ENCODE measurements at regions not wholly inside any gene's neighbourhood (a gene's known extent, or its start where the extent isn't known, plus 50 kb on each side); places are given as distances from the start of the nearest gene placed in this dataset.

- H2BK15ac ChIP-seq (ENCODE audit: low read depth, low read length) = no peak overlapping the region
- H4K8ac ChIP-seq (replicated peaks; ENCODE audit: insufficient read length, low read depth, low read length) = no peak overlapping the region
- no peak overlapping the region for H3T11ph ChIP-seq (ENCODE audit: low read length)
- WGBS (ENCODE audit: extremely low coverage, insufficient read length, low lambda C conversion rate) = no CpG with 5 or more reads among the region's 24 CpGs
- no peak overlapping the region for H2BK120ac ChIP-seq (ENCODE audit: low read depth, low read length, poor library complexity, severe bottlenecking)
- TF ChIP-seq, protein P1, sequence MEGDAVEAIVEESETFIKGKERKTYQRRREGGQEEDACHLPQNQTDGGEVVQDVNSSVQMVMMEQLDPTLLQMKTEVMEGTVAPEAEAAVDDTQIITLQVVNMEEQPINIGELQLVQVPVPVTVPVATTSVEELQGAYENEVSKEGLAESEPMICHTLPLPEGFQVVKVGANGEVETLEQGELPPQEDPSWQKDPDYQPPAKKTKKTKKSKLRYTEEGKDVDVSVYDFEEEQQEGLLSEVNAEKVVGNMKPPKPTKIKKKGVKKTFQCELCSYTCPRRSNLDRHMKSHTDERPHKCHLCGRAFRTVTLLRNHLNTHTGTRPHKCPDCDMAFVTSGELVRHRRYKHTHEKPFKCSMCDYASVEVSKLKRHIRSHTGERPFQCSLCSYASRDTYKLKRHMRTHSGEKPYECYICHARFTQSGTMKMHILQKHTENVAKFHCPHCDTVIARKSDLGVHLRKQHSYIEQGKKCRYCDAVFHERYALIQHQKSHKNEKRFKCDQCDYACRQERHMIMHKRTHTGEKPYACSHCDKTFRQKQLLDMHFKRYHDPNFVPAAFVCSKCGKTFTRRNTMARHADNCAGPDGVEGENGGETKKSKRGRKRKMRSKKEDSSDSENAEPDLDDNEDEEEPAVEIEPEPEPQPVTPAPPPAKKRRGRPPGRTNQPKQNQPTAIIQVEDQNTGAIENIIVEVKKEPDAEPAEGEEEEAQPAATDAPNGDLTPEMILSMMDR (conservative IDR thresholded peaks at IDR 0.05) = no peak
- H3K4me3 Mint-ChIP-seq = no peak overlapping the region
- no peaks in the 10 kb centered on the region for H3K27me3 ChIP-seq (ENCODE audit: insufficient read depth, low read length)
- no peak overlapping the region for H3K4ac ChIP-seq (ENCODE audit: low read depth, low read length)
- no peak overlapping the region for H2AK5ac ChIP-seq (ENCODE audit: insufficient read length, low read length)
- no peak overlapping the region for H2AFZ ChIP-seq (ENCODE audit: low read length)
- H3K79me1 ChIP-seq (ENCODE audit: insufficient read depth, low read depth, low read length, poor library complexity, severe bottlenecking) = no peaks in the 10 kb centered on the region
- H3K79me2 ChIP-seq (ENCODE audit: insufficient read depth, low read length) = no peaks in the 10 kb centered on the region
- no peak overlapping the region for H3K9ac ChIP-seq (ENCODE audit: extremely low read depth, insufficient read length, low read length)
- no peak overlapping the region for H3K23ac ChIP-seq (ENCODE audit: insufficient read length, low read depth, low read length)
- no peak overlapping the region for H3K27ac ChIP-seq (ENCODE audit: insufficient read length, low read depth, low read length)
- H3K9me3 ChIP-seq (ENCODE audit: control insufficient read depth, low read depth, low read length) = no peaks in the 10 kb centered on the region
- H4K91ac ChIP-seq (ENCODE audit: insufficient read length, low read depth, low read length) = no peak overlapping the region
- H3K27me3 Mint-ChIP-seq (ENCODE audit: low read depth) = no peaks in the 10 kb centered on the region; the same call in 1 of the 2 replicates
- H2BK20ac ChIP-seq (ENCODE audit: low read depth, low read length, poor library complexity, severe bottlenecking) = no peak overlapping the region
- no peak overlapping the region for H4K5ac ChIP-seq (ENCODE audit: insufficient read length, low read depth, low read length)
- no peak overlapping the region for H2BK12ac ChIP-seq (ENCODE audit: insufficient read length, low read depth, low read length)
- no peak overlapping the region; a peak in 1 of 7 replicates for H3K27ac Mint-ChIP-seq
- H3K4me2 ChIP-seq (ENCODE audit: insufficient read depth, insufficient read length, low read length) = no peak overlapping the region
- no peaks in the 10 kb centered on the region for H3K23me2 ChIP-seq (ENCODE audit: insufficient read length, low read depth, low read length, poor library complexity, severe bottlenecking)
- H3K9me3 Mint-ChIP-seq = no peaks in the 10 kb centered on the region
- peak; percentile 54 for DNase-seq
- no peak overlapping the region for H3K56ac ChIP-seq (ENCODE audit: insufficient read length, low read depth, low read length)
- H3K18ac ChIP-seq (ENCODE audit: insufficient read length, low read depth, low read length) = no peak overlapping the region
- no peaks in the 10 kb centered on the region for H3K36me3 Mint-ChIP-seq (ENCODE audit: insufficient read depth in 1 of 3, low read depth in 3 of 3)
- H3K14ac ChIP-seq (ENCODE audit: insufficient read depth, low read length) = 0 out of 2 replicates have a peak overlapping the region, but pooled peaks have one; percentile 1
- no peak overlapping the region for H2BK5ac ChIP-seq (ENCODE audit: insufficient read length, low read length)
- no peaks in the 10 kb centered on the region for H4K20me1 ChIP-seq (ENCODE audit: control insufficient read depth, insufficient read depth, insufficient read length)
- H3K4me1 ChIP-seq (ENCODE audit: insufficient read depth, low read length) = no peaks in the 10 kb centered on the region
- H3K4me1 Mint-ChIP-seq = peaks cover 27 to 43% of the 10 kb centered on the region in 2 experiments
These were observed 134.7 kb upstream of the GPR12 start for GRCh38 chr13:26895081-26895807.
